Lung (tissue), 11 donors: ENCODE measurements at regions not wholly inside any gene's neighbourhood (a gene's known extent, or its start where the extent isn't known, plus 50 kb on each side); places are given as distances from the start of the nearest gene placed in this dataset.

Experiments
- ATAC-seq: fragments of 200-7000 bp; cut with Tn5 transposase; one replicate; pipeline ENCODE4 v1.9.1; 2020; ENCODE audit warnings: moderate number of reproducible peaks; ENCODE audit not compliant: insufficient read depth, low FRiP score
- DNase-seq, 3 donors: peaks; one replicate each; pipeline ENCODE4 v3.0.0-alpha.2; 2013 to 2017
- H3K27ac ChIP-seq, 2 donors: one replicate each; pipeline ENCODE4 v1.5.1; 2013; ENCODE audit warnings: mild to moderate bottlenecking in 2 of 2, moderate library complexity in 2 of 2, control low read depth in 1 of 2, inconsistent platforms in 1 of 2, low read depth in 1 of 2, low read length in 1 of 2
- H3K27me3 ChIP-seq, 3 donors: one replicate each; pipeline ENCODE4 v1.5.1; 2013; ENCODE audit warnings: low read length in 2 of 3; ENCODE audit not compliant: control insufficient read depth in 3 of 3, insufficient read depth in 3 of 3
- H3K36me3 ChIP-seq, 4 donors: one replicate each; pipeline ENCODE4 v1.5.1; 2013; ENCODE audit warnings: low read length in 4 of 4, mild to moderate bottlenecking in 1 of 4, moderate library complexity in 1 of 4; ENCODE audit not compliant: control insufficient read depth in 4 of 4, insufficient read depth in 4 of 4
- H3K4me1 ChIP-seq, 5 donors: one replicate each; pipeline ENCODE4 v1.5.1; 2013; ENCODE audit warnings: low read length in 5 of 5, mild to moderate bottlenecking in 2 of 5, moderate library complexity in 1 of 5; ENCODE audit not compliant: control insufficient read depth in 5 of 5, insufficient read depth in 5 of 5
- H3K4me3 ChIP-seq: one replicate; pipeline ENCODE4 v1.5.1; 2013; ENCODE audit warnings: mild to moderate bottlenecking, control low read depth, moderate library complexity
- H3K9ac ChIP-seq, 2 donors: one replicate each; pipeline ENCODE4 v1.5.1; 2013; ENCODE audit warnings: low read length in 2 of 2, control low read depth in 1 of 2; ENCODE audit not compliant: insufficient read depth in 1 of 2
- H3K9me3 ChIP-seq, 4 donors: one replicate each; pipeline ENCODE4 v1.5.1; 2013; ENCODE audit warnings: low read length in 3 of 4, mild to moderate bottlenecking in 1 of 4, moderate library complexity in 1 of 4; ENCODE audit not compliant: control insufficient read depth in 4 of 4, insufficient read depth in 3 of 4
- CTCF ChIP-seq: IDR thresholded peaks from 2 replicates; pipeline ENCODE4 v1.5.1; 2012; ENCODE audit warnings: mild to moderate bottlenecking; ENCODE audit errors: control extremely low read depth, extremely low read depth
- WGBS, 2 donors: extraction: QIAGEN DNeasy Blood & Tissue Kit; methylation state at CpG; one replicate each; pipeline ENCODE4 v1.1.7; 2013; 5-methylcytosine and 5-hydroxymethylcytosine counted together
- donor health status: control.
- donor health status: control.
- donor health status: Bipolar disorder and iron deficiency.
- donor health status: healthy.
- donor health status: DM: yes; HTN: yes; CAD: no.

- 70 to 84% methylated on average over 7 of the region's 7 CpGs for WGBS, 2 donors
- no peak overlapping the region for H3K9ac ChIP-seq
- no peak for TF ChIP-seq CTCF
Measured at GRCh38 chr6:134503585-134504281, 185.8 kb upstream of the SGK1 start.

GRCh38 chr6:134502614-134503549, 185.0 kb upstream of the SGK1 start:
- no peak overlapping the region for H3K9ac ChIP-seq
- DNase-seq (no peak), ATAC-seq (no peak)
- no peaks in the 10 kb centered on the region for H3K36me3 ChIP-seq
- no peaks in the 10 kb centered on the region for H3K27me3 ChIP-seq
- H3K9me3 ChIP-seq = no peaks in the 10 kb centered on the region
- H3K27ac ChIP-seq = no peak overlapping the region
- WGBS, 2 donors = 82 to 88% methylated on average over 12 of the region's 12 CpGs
- no peak for TF ChIP-seq CTCF
- no peak overlapping the region for H3K4me3 ChIP-seq
- H3K4me1 ChIP-seq = peaks cover 0 to 7% (median 0%) of the 10 kb centered on the region in 5 donors

More at GRCh38 chr6:134503585-134504281, 185.8 kb upstream of the SGK1 start:
- Histone ChIP-seq H3K27ac (no peak overlapping the region), H3K4me1 (peaks cover 0 to 7% (median 0%) of the 10 kb centered on the region in 5 donors), H3K27me3 (no peaks in the 10 kb centered on the region), H3K9me3 (no peaks in the 10 kb centered on the region), H3K36me3 (no peaks in the 10 kb centered on the region), H3K4me3 (no peak overlapping the region)
- no peak for DNase-seq
- ATAC-seq = no peak

- Histone ChIP-seq H3K9me3 (no peaks in the 10 kb centered on the region), H3K36me3 (no peaks in the 10 kb centered on the region), H3K27me3 (no peaks in the 10 kb centered on the region), H3K27ac (no peak overlapping the region), H3K9ac (no peak overlapping the region), H3K4me3 (no peak overlapping the region), H3K4me1 (no peaks in the 10 kb centered on the region)
- TF ChIP-seq CTCF = no peak
- DNase-seq = no peak
- no peak for ATAC-seq
- WGBS, 2 donors = 67 to 73% methylated on average over 5 to 9 of the region's 9 CpGs
Measured at GRCh38 chr6:134495890-134496248, 178.0 kb upstream of the SGK1 start.
